Naive thymus-derived CD4-positive, alpha-beta T cell (primary cell): ENCODE measurements at regions not wholly inside any gene's neighbourhood (a gene's known extent, or its start where the extent isn't known, plus 50 kb on each side); places are given as distances from the start of the nearest gene placed in this dataset.
A peak's percentile ranks its signal among the peaks of the same experiment; 100 is the strongest.

Experiments used
- ATAC-seq: fragments of 150-1000 bp; cut with Tn5 transposase; 2 replicates; pipeline ENCODE4 v1.10.0; 2021; ENCODE audit warnings: mild to moderate bottlenecking, moderate library complexity
- CTCF ChIA-PET: fragments of 350-600 bp; sonication (Branson Sonifier 250); formaldehyde crosslinking; loops from one replicate; lab custom pipeline; 2021; ENCODE audit warnings: antibody characterized with exemption; lab: Charles Lee
- POLR2A ChIA-PET: fragments of 350-600 bp; sonication (Branson Sonifier 250); formaldehyde crosslinking; loops from one replicate; lab custom pipeline; 2021; ENCODE audit warnings: antibody characterized with exemption, inconsistent platforms; lab: Charles Lee
- DNase-seq, 9 donors: peaks; one replicate each; pipeline versions ENCODE4 v3.0.0 to v3.0.0-alpha.2; 2020 to 2022; ENCODE audit warnings: mixed read lengths in 1 of 9
- H3K27ac ChIP-seq: one replicate; pipeline ENCODE4 v1.7.0; 2013; ENCODE audit warnings: mild to moderate bottlenecking, low read depth, low read length, moderate library complexity
- H3K27me3 ChIP-seq, 2 donors: one replicate each; pipeline ENCODE4 v1.7.0; 2013; ENCODE audit warnings: low read length in 2 of 2, mild to moderate bottlenecking in 2 of 2, moderate library complexity in 2 of 2; ENCODE audit not compliant: control insufficient read depth in 2 of 2, insufficient read depth in 2 of 2
- H3K36me3 ChIP-seq, 3 experiments: 1 replicate in 2 of 3; 2 replicates in 1 of 3; pipeline ENCODE4 v1.7.0; 2013; ENCODE audit warnings: low read length in 3 of 3, mild to moderate bottlenecking in 3 of 3, moderate library complexity in 1 of 3; ENCODE audit not compliant: insufficient read depth in 3 of 3, control insufficient read depth in 2 of 3
- H3K4me1 ChIP-seq, 2 donors: one replicate each; pipeline ENCODE4 v1.7.0; 2013; ENCODE audit warnings: low read length in 2 of 2, mild to moderate bottlenecking in 2 of 2, moderate library complexity in 1 of 2; ENCODE audit not compliant: control insufficient read depth in 2 of 2, insufficient read depth in 2 of 2
- H3K4me3 ChIP-seq: 2 replicates; pipeline ENCODE4 v1.7.0; 2013; ENCODE audit warnings: mild to moderate bottlenecking, low read length
- H3K9me3 ChIP-seq, 3 experiments: 1 replicate in 2 of 3; 2 replicates in 1 of 3; pipeline ENCODE4 v1.7.0; 2013; ENCODE audit warnings: low read length in 3 of 3; ENCODE audit not compliant: control insufficient read depth in 2 of 3
- H3K27ac Mint-ChIP-seq, 9 donors: one replicate each; pipeline ENCODE4 v1.8.0; 2020 to 2022; ENCODE audit warnings: mixed read lengths in 9 of 9, mild to moderate bottlenecking in 8 of 9, moderate library complexity in 5 of 9, inconsistent platforms in 2 of 9
- H3K27me3 Mint-ChIP-seq, 5 donors: one replicate each; pipeline ENCODE4 v1.8.0; 2021 to 2022; ENCODE audit warnings: mixed read lengths in 5 of 5, mild to moderate bottlenecking in 1 of 5
- H3K36me3 Mint-ChIP-seq, 5 donors: one replicate each; pipeline ENCODE4 v1.8.0; 2020 to 2022; ENCODE audit warnings: mixed read lengths in 5 of 5, mild to moderate bottlenecking in 3 of 5, inconsistent platforms in 1 of 5
- H3K4me1 Mint-ChIP-seq, 7 donors: one replicate each; pipeline ENCODE4 v1.8.0; 2020 to 2022; ENCODE audit warnings: mixed read lengths in 7 of 7, mild to moderate bottlenecking in 3 of 7, inconsistent platforms in 1 of 7
- H3K4me3 Mint-ChIP-seq, 10 donors: one replicate each; pipeline ENCODE4 v1.8.0; 2020 to 2022; ENCODE audit warnings: mild to moderate bottlenecking in 10 of 10, mixed read lengths in 10 of 10, moderate library complexity in 6 of 10, inconsistent platforms in 2 of 10
- H3K9me3 Mint-ChIP-seq, 11 donors: one replicate each; pipeline ENCODE4 v1.8.0; 2020 to 2022; ENCODE audit warnings: mixed read lengths in 11 of 11, mild to moderate bottlenecking in 4 of 11, inconsistent platforms in 1 of 11, moderate library complexity in 1 of 11
- intact Hi-C, 2 donors: fragments of 100-400 bp; cut with micrococcal nuclease; formaldehyde crosslinking; loops; one replicate each; pipeline ENCODE4 v1.15.1; 2023

- H3K36me3 Mint-ChIP-seq: peaks cover 0 to 3% (median 0%) of the 10 kb centered on the region in 5 donors
- no peak for ATAC-seq
- H3K9me3 ChIP-seq: no peaks in the 10 kb centered on the region
- ChIA-PET CTCF (no interaction called here), POLR2A (no interaction called here)
- no peak overlapping the region for H3K27ac Mint-ChIP-seq
- intact Hi-C loops: no loop called here
- H3K36me3 ChIP-seq: no peaks in the 10 kb centered on the region
- H3K27me3 Mint-ChIP-seq: peaks cover 0 to 49% (median 19%) of the 10 kb centered on the region in 5 donors
- no peaks in the 10 kb centered on the region for H3K4me1 Mint-ChIP-seq
- DNase-seq: no peak
- no peak overlapping the region for H3K27ac ChIP-seq
- H3K27me3 ChIP-seq: no peaks in the 10 kb centered on the region
- H3K4me3 ChIP-seq: no peak overlapping the region
- no peaks in the 10 kb centered on the region for H3K4me1 ChIP-seq
- H3K9me3 Mint-ChIP-seq: peaks cover 0 to 8% (median 2%) of the 10 kb centered on the region in 11 donors
- no peak overlapping the region for H3K4me3 Mint-ChIP-seq
Observed at GRCh38 chr5:10921160-10921559, 160.1 kb upstream of the DAP start.

- intact Hi-C loops: no loop called here
- no peak overlapping the region for H3K27ac ChIP-seq
- no peaks in the 10 kb centered on the region for H3K36me3 ChIP-seq
- Mint-ChIP-seq H3K36me3 (peaks cover 0 to 3% (median 0%) of the 10 kb centered on the region in 5 donors), H3K27me3 (peaks cover 0 to 50% (median 23%) of the 10 kb centered on the region in 5 donors), H3K4me3 (no peak overlapping the region), H3K9me3 (peaks cover 0 to 4% (median 2%) of the 10 kb centered on the region in 11 donors), H3K27ac (no peak overlapping the region), H3K4me1 (no peaks in the 10 kb centered on the region)
- no peak for DNase-seq
- CTCF ChIA-PET: no interaction called here
- no peaks in the 10 kb centered on the region for H3K9me3 ChIP-seq
- no peak for ATAC-seq
- no peak overlapping the region for H3K4me3 ChIP-seq
- H3K27me3 ChIP-seq: no peaks in the 10 kb centered on the region
- H3K4me1 ChIP-seq: no peaks in the 10 kb centered on the region
- POLR2A ChIA-PET: no interaction called here
Observed at GRCh38 chr5:10920400-10920799, 159.4 kb upstream of the DAP start.

DNA sequence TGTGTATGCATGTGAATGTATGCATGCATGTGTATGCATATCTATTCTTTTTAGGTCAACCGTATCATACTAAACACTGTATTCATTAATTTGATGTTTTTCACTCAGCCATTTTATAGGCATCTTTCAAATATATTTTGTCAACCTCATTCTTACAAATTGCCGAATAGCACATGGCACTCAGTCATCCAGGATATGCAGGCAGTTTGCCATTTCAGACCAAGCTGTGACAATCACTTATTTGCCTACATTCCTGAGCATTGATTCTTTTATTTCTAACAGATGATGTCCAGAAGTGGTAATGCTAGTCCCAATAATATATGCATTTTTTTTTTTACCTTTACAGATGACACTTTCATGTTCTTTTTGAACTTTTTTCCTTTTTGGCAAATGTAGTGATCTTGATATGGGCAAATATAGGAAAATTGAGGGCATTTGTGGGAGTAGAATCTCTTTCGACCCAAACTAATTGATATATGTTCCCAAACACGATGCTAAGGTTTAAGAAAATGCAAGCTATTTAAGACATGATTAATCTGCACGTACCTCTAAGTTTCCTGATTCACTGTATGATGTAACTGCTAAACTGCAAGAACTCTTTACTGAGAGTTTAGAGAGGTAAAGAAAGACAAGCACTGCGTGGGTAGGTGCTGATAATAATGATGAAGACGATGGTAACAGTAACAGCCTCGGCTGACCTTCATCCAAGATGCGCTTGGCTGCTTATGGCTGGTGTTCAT is 153.9 kb upstream of the DAP start:
- Mint-ChIP-seq H3K4me3 (no peak overlapping the region), H3K27me3 (peaks cover 2 to 64% (median 28%) of the 10 kb centered on the region in 5 donors), H3K4me1 (peaks cover 0 to 6% (median 0%) of the 10 kb centered on the region in 7 donors), H3K27ac (no peak overlapping the region), H3K9me3 (peaks cover 0 to 2% (median 0%) of the 10 kb centered on the region in 11 donors), H3K36me3 (no peaks in the 10 kb centered on the region)
- H3K4me3 ChIP-seq: no peak overlapping the region
- no peak for DNase-seq
- CTCF ChIA-PET: no interaction called here
- no peaks in the 10 kb centered on the region for H3K36me3 ChIP-seq
- no peaks in the 10 kb centered on the region for H3K9me3 ChIP-seq
- no peak for ATAC-seq
- H3K27ac ChIP-seq: no peak overlapping the region
- H3K4me1 ChIP-seq: no peaks in the 10 kb centered on the region
- H3K27me3 ChIP-seq: no peaks in the 10 kb centered on the region
- POLR2A ChIA-PET: no interaction called here
- intact Hi-C loops: no loop called here

- Histone ChIP-seq H3K36me3 (no peaks in the 10 kb centered on the region), H3K27ac (no peak overlapping the region), H3K27me3 (no peaks in the 10 kb centered on the region), H3K4me1 (no peaks in the 10 kb centered on the region), H3K9me3 (no peaks in the 10 kb centered on the region), H3K4me3 (no peak overlapping the region)
- Mint-ChIP-seq H3K4me1 (peaks cover 0 to 6% (median 0%) of the 10 kb centered on the region in 7 donors), H3K27me3 (peaks cover 2 to 55% (median 34%) of the 10 kb centered on the region in 5 donors), H3K27ac (no peak overlapping the region), H3K4me3 (no peak overlapping the region), H3K9me3 (peaks cover 0 to 2% (median 0%) of the 10 kb centered on the region in 11 donors), H3K36me3 (no peaks in the 10 kb centered on the region)
- ChIA-PET POLR2A (no interaction called here), CTCF (no interaction called here)
- peak; percentile 57 for ATAC-seq
- no peak for DNase-seq
- intact Hi-C loops: no loop called here
Observed at GRCh38 chr5:10913841-10914240, 152.8 kb upstream of the DAP start.

DNA sequence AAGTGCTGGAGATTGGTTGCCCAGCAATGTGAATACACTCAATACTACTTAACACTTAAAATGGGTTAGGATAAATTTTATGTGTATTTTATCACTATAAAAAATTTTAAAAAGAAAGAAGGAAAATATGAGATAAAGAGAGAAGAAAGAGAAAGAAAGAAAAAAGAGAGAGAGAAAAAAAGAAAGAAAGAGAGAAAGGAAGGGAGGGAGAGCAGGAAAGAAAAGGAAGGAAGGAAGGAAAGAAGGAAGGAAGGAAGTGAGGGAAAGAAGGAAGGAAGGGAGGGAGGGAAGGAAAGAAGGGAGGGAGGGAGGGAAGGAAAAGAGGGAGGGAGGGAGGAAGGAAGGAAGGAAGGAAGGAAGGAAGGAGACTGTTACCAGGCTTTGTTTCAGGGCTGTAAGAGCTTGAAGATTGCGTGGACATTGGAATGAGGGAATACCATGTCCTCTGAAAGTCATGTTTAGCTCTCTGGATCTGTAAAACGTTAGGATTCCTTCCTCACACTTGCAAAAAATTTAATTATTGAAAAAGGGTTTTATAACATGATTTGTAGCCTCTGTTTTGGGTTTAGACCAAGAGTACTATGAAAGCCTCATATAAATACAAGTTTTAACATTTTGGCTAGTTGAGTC is 152.3 kb upstream of the DAP start:
- H3K9me3 Mint-ChIP-seq: no peaks in the 10 kb centered on the region
- no peak overlapping the region for H3K27ac Mint-ChIP-seq
- H3K4me3 Mint-ChIP-seq: no peak overlapping the region
- Histone ChIP-seq H3K27ac (no peak overlapping the region), H3K4me1 (no peaks in the 10 kb centered on the region), H3K36me3 (no peaks in the 10 kb centered on the region), H3K27me3 (no peaks in the 10 kb centered on the region), H3K9me3 (no peaks in the 10 kb centered on the region), H3K4me3 (no peak overlapping the region)
- intact Hi-C loops: no loop called here
- CTCF ChIA-PET: no interaction called here
- no peak for DNase-seq
- H3K27me3 Mint-ChIP-seq: peaks cover 2 to 50% (median 36%) of the 10 kb centered on the region in 5 donors
- no peak for ATAC-seq
- H3K36me3 Mint-ChIP-seq: no peaks in the 10 kb centered on the region
- H3K4me1 Mint-ChIP-seq: peaks cover 0 to 6% (median 0%) of the 10 kb centered on the region in 7 donors
- POLR2A ChIA-PET: no interaction called here

- ChIA-PET POLR2A (no interaction called here), CTCF (no interaction called here)
- Mint-ChIP-seq H3K36me3 (no peaks in the 10 kb centered on the region), H3K27me3 (peaks cover 2 to 46% (median 36%) of the 10 kb centered on the region in 5 donors), H3K9me3 (no peaks in the 10 kb centered on the region), H3K4me3 (no peak overlapping the region), H3K4me1 (peaks cover 0 to 6% (median 0%) of the 10 kb centered on the region in 7 donors), H3K27ac (no peak overlapping the region)
- ATAC-seq (no peak), DNase-seq (no peak)
- Histone ChIP-seq H3K27ac (no peak overlapping the region), H3K4me1 (no peaks in the 10 kb centered on the region), H3K27me3 (no peaks in the 10 kb centered on the region), H3K4me3 (no peak overlapping the region), H3K36me3 (no peaks in the 10 kb centered on the region), H3K9me3 (no peaks in the 10 kb centered on the region)
- intact Hi-C loops: no loop called here
Observed at GRCh38 chr5:10912435-10912834, 151.4 kb upstream of the DAP start.

- Mint-ChIP-seq H3K27ac (no peak overlapping the region), H3K4me1 (peaks cover 0 to 6% (median 0%) of the 10 kb centered on the region in 7 donors), H3K4me3 (no peak overlapping the region), H3K36me3 (no peaks in the 10 kb centered on the region), H3K9me3 (no peaks in the 10 kb centered on the region), H3K27me3 (peaks cover 2 to 34% (median 27%) of the 10 kb centered on the region in 5 donors)
- POLR2A ChIA-PET: no interaction called here
- no peak overlapping the region for H3K27ac ChIP-seq
- DNase-seq (no peak), ATAC-seq (no peak)
- H3K4me1 ChIP-seq: no peaks in the 10 kb centered on the region
- H3K36me3 ChIP-seq: no peaks in the 10 kb centered on the region
- no peaks in the 10 kb centered on the region for H3K27me3 ChIP-seq
- no peaks in the 10 kb centered on the region for H3K9me3 ChIP-seq
- intact Hi-C loops: no loop called here
- CTCF ChIA-PET: no interaction called here
- H3K4me3 ChIP-seq: no peak overlapping the region
Observed at GRCh38 chr5:10910261-10910660, 149.2 kb upstream of the DAP start.
